OCI-LY7 (cell line): ENCODE measurements at regions not wholly inside any gene's neighbourhood (a gene's known extent, or its start where the extent isn't known, plus 50 kb on each side); places are given as distances from the start of the nearest gene placed in this dataset.

ENCODE experiments used
- BruUV-seq: library from RNA; stranded (reverse); fragments of 400-500 nt; replicated peaks from 2 replicates; lab custom pipeline; 2021; lab: Mats Ljungman, UMichigan
- CTCF ChIA-PET: fragments of 300-600 bp; sonication (Branson Sonifier 250); formaldehyde crosslinking; loops from one replicate; lab custom pipeline; 2022; ENCODE audit warnings: antibody characterized with exemption; ENCODE audit not compliant: unreplicated experiment; lab: Charles Lee
- POLR2A ChIA-PET: fragments of 300-600 bp; sonication (Branson Sonifier 250); formaldehyde crosslinking; loops from one replicate; lab custom pipeline; 2022; ENCODE audit warnings: antibody characterized with exemption; lab: Charles Lee
- DNase-seq: peaks from one replicate; pipeline ENCODE4 v3.0.0-alpha.2; 2015; ENCODE audit warnings: low spot score
- H2AFZ ChIP-seq: fragments of 200-600 bp; sonication (generic), shearing (Covaris generic); 2 replicates; pipeline ENCODE4 v1.6.1; 2014; ENCODE audit warnings: mild to moderate bottlenecking, antibody characterized with exemption, low read length, moderate library complexity
- H3K27ac ChIP-seq: fragments of 200-600 bp; sonication (generic); 2 replicates; pipeline ENCODE4 v1.5.1; 2014; ENCODE audit warnings: mixed run types, low read depth, mild to moderate bottlenecking, moderate library complexity, low read length, inconsistent platforms; ENCODE audit not compliant: poor library complexity, severe bottlenecking
- H3K36me3 ChIP-seq: fragments of 200-600 bp; sonication (generic); 2 replicates; pipeline ENCODE4 v1.6.1; 2014; ENCODE audit warnings: mild to moderate bottlenecking, antibody characterized with exemption, low read length, moderate library complexity, mixed read lengths; ENCODE audit not compliant: insufficient read depth
- H3K4me1 ChIP-seq: fragments of 200-600 bp; sonication (generic); 2 replicates; pipeline ENCODE4 v1.5.1; 2014; ENCODE audit warnings: mild to moderate bottlenecking, low read length; ENCODE audit not compliant: insufficient read depth, poor library complexity, severe bottlenecking
- H3K4me2 ChIP-seq: fragments of 200-600 bp; sonication (generic); 2 replicates; pipeline ENCODE4 v1.6.1; 2014; ENCODE audit warnings: mild to moderate bottlenecking, low read length
- H3K4me3 ChIP-seq: fragments of 200-600 bp; sonication (generic); 2 replicates; pipeline ENCODE4 v1.5.1; 2014; ENCODE audit warnings: mild to moderate bottlenecking, low read depth, low read length; ENCODE audit not compliant: poor library complexity, severe bottlenecking
- H3K79me2 ChIP-seq: fragments of 200-600 bp; sonication (generic); 2 replicates; pipeline ENCODE4 v1.6.1; 2016; ENCODE audit warnings: low read depth, mild to moderate bottlenecking, low read length, moderate library complexity, mixed read lengths; ENCODE audit not compliant: insufficient read depth
- H3K9me2 ChIP-seq: fragments of 200-600 bp; sonication (generic); 2 replicates; pipeline ENCODE4 v1.6.1; 2016; ENCODE audit warnings: mild to moderate bottlenecking, low read length, mixed read lengths; ENCODE audit not compliant: insufficient read depth
- H3K9me3 ChIP-seq: fragments of 200-600 bp; sonication (generic); 2 replicates; pipeline ENCODE4 v1.6.1; 2014; ENCODE audit warnings: mild to moderate bottlenecking, mixed run types, low read length, mixed read lengths
- H4K20me1 ChIP-seq: fragments of 200-600 bp; sonication (generic); 2 replicates; pipeline ENCODE4 v1.6.1; 2014; ENCODE audit warnings: mild to moderate bottlenecking, antibody characterized with exemption, low read length, moderate library complexity, mixed read lengths; ENCODE audit not compliant: insufficient read depth
- EZH2phosphoT487 ChIP-seq: fragments of 200-600 bp; sonication (generic); IDR thresholded peaks from 2 replicates; pipeline ENCODE4 v1.6.1; 2018; ENCODE audit warnings: low read depth, borderline replicate concordance, mild to moderate bottlenecking, mixed run types, antibody characterized with exemption, low read length, moderate library complexity, mixed read lengths
- intact Hi-C: fragments of 100-400 bp; cut with micrococcal nuclease; formaldehyde crosslinking; loops from one replicate; pipeline ENCODE4 v1.10.0; 2022; ENCODE audit not compliant: unreplicated experiment
- TF ChIP-seq, protein P1 (sequence below): fragments of 200-600 bp; sonication (generic); conservative IDR thresholded peaks from 2 replicates; pipeline ENCODE4 v1.5.1; 2014; ENCODE audit warnings: mild to moderate bottlenecking, antibody characterized with exemption, low read length, moderate library complexity, mixed read lengths

GRCh38 chr16:85258629-85259028, 146.4 kb upstream of the CIBAR2 start:
- Histone ChIP-seq H3K27ac (no peak overlapping the region), H3K9me3 (no peaks in the 10 kb centered on the region), H3K9me2 (no peaks in the 10 kb centered on the region), H3K4me3 (no peak overlapping the region), H3K79me2 (no peaks in the 10 kb centered on the region), H3K36me3 (no peaks in the 10 kb centered on the region), H3K4me2 (no peak overlapping the region), H3K4me1 (peaks cover 60% of the 10 kb centered on the region), H4K20me1 (no peaks in the 10 kb centered on the region), H2AFZ (no peak overlapping the region)
- ChIA-PET CTCF (interaction anchor here (0.8 kb wide), 1 partner anchor 296 kb away, joined by 3 read pairs; no protein-coding TSS in a partner anchor), POLR2A (interaction anchor here (0.5 kb wide), 1 partner anchor 56 kb away, joined by 7 read pairs; no protein-coding TSS in a partner anchor)
- intact Hi-C loops: no loop called here
- DNase-seq: no peak
- BruUV-seq: no TSS peak
- TF ChIP-seq EZH2phosphoT487: no peak
- TF ChIP-seq, protein P1, sequence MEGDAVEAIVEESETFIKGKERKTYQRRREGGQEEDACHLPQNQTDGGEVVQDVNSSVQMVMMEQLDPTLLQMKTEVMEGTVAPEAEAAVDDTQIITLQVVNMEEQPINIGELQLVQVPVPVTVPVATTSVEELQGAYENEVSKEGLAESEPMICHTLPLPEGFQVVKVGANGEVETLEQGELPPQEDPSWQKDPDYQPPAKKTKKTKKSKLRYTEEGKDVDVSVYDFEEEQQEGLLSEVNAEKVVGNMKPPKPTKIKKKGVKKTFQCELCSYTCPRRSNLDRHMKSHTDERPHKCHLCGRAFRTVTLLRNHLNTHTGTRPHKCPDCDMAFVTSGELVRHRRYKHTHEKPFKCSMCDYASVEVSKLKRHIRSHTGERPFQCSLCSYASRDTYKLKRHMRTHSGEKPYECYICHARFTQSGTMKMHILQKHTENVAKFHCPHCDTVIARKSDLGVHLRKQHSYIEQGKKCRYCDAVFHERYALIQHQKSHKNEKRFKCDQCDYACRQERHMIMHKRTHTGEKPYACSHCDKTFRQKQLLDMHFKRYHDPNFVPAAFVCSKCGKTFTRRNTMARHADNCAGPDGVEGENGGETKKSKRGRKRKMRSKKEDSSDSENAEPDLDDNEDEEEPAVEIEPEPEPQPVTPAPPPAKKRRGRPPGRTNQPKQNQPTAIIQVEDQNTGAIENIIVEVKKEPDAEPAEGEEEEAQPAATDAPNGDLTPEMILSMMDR: no peak

DNA sequence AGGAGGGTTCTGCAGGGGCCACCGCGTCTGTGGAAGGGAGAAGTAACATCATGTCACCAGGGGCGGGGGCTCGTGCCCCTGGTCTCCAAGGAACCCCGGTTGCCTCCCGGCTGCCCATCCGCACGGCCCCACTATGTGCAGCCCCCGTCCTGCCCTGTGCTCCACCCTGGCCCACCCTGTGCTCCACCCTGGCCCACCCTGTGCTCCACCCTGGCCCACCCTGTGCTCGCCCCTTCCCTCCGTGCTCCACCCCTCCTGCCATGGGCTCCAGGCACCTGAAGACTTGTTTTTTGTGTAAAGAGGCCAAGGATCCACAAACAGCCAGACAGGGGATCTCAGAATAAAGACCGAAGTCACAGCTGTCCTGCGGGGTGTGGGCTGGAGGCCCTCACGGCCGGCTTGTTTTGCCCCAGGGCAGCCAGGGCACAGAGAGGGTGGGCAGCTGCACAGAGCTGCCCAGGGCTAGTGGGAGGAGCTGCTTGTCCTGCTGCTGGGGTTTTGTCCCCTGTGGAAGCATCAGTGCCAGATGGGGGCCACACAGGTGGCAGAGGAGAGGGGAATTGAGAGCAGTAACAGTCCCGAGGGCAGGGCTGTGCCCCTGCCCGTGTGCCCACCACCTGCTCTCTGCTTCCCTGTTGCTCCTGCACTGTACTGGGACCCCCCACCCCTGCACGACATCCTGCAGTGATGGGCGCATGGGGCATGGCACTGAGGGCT, 147.0 kb upstream of the CIBAR2 start:
- Histone ChIP-seq H3K4me1 (peaks cover 58% of the 10 kb centered on the region), H4K20me1 (no peaks in the 10 kb centered on the region), H3K27ac (no peak overlapping the region), H3K4me3 (no peak overlapping the region), H3K36me3 (no peaks in the 10 kb centered on the region), H3K4me2 (peak overlapping the region; percentile 54), H3K9me2 (no peaks in the 10 kb centered on the region), H3K9me3 (no peaks in the 10 kb centered on the region), H2AFZ (peak overlapping the region; percentile 29; the same call in 1 of the 2 replicates), H3K79me2 (no peaks in the 10 kb centered on the region)
- TF ChIP-seq, protein P1: no peak
- POLR2A ChIA-PET: interaction anchor here (0.5 kb wide), 1 partner anchor 56 kb away, joined by 7 read pairs; no protein-coding TSS in a partner anchor
- BruUV-seq: no TSS peak
- no peak for DNase-seq
- intact Hi-C loops: no loop called here
- CTCF ChIA-PET: interaction anchor here (0.8 kb wide), 1 partner anchor 295 kb away, joined by 3 read pairs; no protein-coding TSS in a partner anchor

DNA sequence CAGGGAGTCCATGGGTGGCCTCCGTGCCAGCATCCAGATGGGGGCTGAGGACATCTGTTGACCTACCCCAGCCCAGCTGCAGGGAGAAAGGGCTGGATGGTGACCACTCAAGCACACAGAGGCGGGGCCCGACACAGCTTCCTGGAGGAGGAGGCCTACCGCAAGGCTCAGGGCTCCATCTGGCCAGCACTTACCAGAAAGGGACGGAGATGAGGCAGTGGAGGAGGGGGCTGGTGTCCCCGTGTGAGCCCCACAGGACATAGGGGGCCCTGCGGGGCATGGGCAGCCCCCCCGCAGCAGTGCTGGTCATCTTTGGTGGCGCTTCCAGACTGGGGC, 147.5 kb upstream of the CIBAR2 start:
- intact Hi-C loops: no loop called here
- no peak for TF ChIP-seq EZH2phosphoT487
- TF ChIP-seq, protein P1: no peak
- Histone ChIP-seq H3K36me3 (no peaks in the 10 kb centered on the region), H3K79me2 (no peaks in the 10 kb centered on the region), H3K9me2 (no peaks in the 10 kb centered on the region), H3K27ac (no peak overlapping the region), H4K20me1 (no peaks in the 10 kb centered on the region), H3K4me3 (no peak overlapping the region), H3K9me3 (no peaks in the 10 kb centered on the region), H2AFZ (peak overlapping the region; percentile 29; the same call in 1 of the 2 replicates), H3K4me2 (peak overlapping the region; percentile 54), H3K4me1 (peaks cover 58% of the 10 kb centered on the region)
- POLR2A ChIA-PET: no interaction called here
- BruUV-seq: no TSS peak
- DNase-seq: peak; percentile 69
- CTCF ChIA-PET: no interaction called here
